Right lobe of liver (tissue), 6 donors: ENCODE measurements at regions not wholly inside any gene's neighbourhood (a gene's known extent, or its start where the extent isn't known, plus 50 kb on each side); places are given as distances from the start of the nearest gene placed in this dataset.

Experiments
- ATAC-seq, 4 donors: fragments of 200-7000 bp; cut with Tn5 transposase; one replicate each; pipeline ENCODE4 v1.9.1; 2020; ENCODE audit warnings: mild to moderate bottlenecking in 4 of 4, moderate library complexity in 4 of 4
- DNase-seq, 3 donors: peaks; one replicate each; pipeline ENCODE4 v3.0.0-alpha.2; 2020
- H3K27ac ChIP-seq, 3 donors: fragments of 200-600 bp; one replicate each; pipeline ENCODE4 v1.8.0; 2022
- H3K27me3 ChIP-seq, 2 donors: fragments of 200-600 bp; one replicate each; pipeline ENCODE4 v1.8.0; 2022
- H3K36me3 ChIP-seq, 4 donors: fragments of 200-600 bp; sonication (generic) in 1 of 4; one replicate each; pipeline versions ENCODE4 v1.5.1 to v1.8.0; 2017 to 2022; ENCODE audit warnings: control low read depth in 1 of 4
- H3K4me1 ChIP-seq, 4 donors: fragments of 200-600 bp; sonication (generic) in 1 of 4; one replicate each; pipeline versions ENCODE4 v1.5.1 to v1.8.0; 2017 to 2022; ENCODE audit warnings: control low read depth in 1 of 4
- H3K4me3 ChIP-seq, 3 donors: fragments of 200-600 bp; one replicate each; pipeline ENCODE4 v1.8.0; 2022
- H3K9me3 ChIP-seq, 4 donors: fragments of 200-600 bp; sonication (generic) in 1 of 4; one replicate each; pipeline versions ENCODE4 v1.5.1 to v1.8.0; 2017 to 2022; ENCODE audit warnings: control low read depth in 1 of 4
- POLR2A ChIP-seq: fragments of 450-650 bp; IDR thresholded peaks from one replicate; pipeline ENCODE4 v1.6.1; 2017; ENCODE audit warnings: antibody characterized with exemption, mild to moderate bottlenecking
- WGBS: methylation state at CpG from one replicate; pipeline ENCODE4 v1.1.6; 2018; ENCODE audit warnings: low coverage, low lambda C conversion rate; ENCODE audit not compliant: insufficient coverage; ENCODE audit errors: missing lambda C conversion rate; 5-methylcytosine and 5-hydroxymethylcytosine counted together
- intact Hi-C, 2 donors: fragments of 100-400 bp; cut with DNase I; formaldehyde crosslinking; loops; one replicate each; pipeline versions ENCODE4 v1.11.2 to v1.14.1; 2022
- TF ChIP-seq, protein P1 (sequence below), 4 donors: fragments of 200-600 bp in 3 of 4; fragments of 450-650 bp in 1 of 4; IDR thresholded peaks; one replicate each; pipeline versions ENCODE4 v1.5.1 to v1.8.0; 2016 to 2022; ENCODE audit warnings: antibody characterized with exemption in 4 of 4, mild to moderate bottlenecking in 2 of 4
- donor health status: DM: no; HTN: yes; CAD: no.
- donor health status: DM: no; HTN: no; CAD: no.
- donor health status: DM: no; HTN: no; CAD: no.
- donor health status: DM: no; HTN: yes; CAD: no.
- donor health status: DM: no; HTN: yes; CAD: no.

DNA sequence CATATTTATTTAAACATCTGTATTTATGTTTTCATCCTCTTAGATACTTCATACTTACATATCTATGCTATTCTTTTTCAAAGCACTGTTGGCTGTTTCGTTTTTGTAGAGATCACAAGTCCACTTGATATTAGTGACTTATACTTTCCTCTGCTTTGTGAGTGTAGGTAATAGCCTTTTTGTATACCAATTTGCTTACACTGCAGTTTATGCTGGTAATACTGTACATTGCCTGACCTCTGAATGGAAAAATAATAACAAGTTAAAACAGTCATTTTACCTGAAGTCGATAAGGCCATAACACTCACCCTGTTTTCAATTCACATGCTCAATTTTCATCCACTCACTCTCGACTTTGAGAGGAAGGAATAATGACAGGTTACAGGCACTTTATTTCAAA is 89.9 kb upstream of the NANOGP8 start:
- ATAC-seq (no peak), DNase-seq (no peak)
- H3K27me3 ChIP-seq, result no peaks in the 10 kb centered on the region
- no peaks in the 10 kb centered on the region for H3K9me3 ChIP-seq
- WGBS, result 70% methylated on average over 3 of the region's 3 CpGs
- no peaks in the 10 kb centered on the region for H3K36me3 ChIP-seq
- H3K4me1 ChIP-seq, result no peaks in the 10 kb centered on the region
- H3K4me3 ChIP-seq, result no peak overlapping the region
- H3K27ac ChIP-seq, result no peak overlapping the region
- intact Hi-C loops, result no loop called here
- TF ChIP-seq, protein P1, sequence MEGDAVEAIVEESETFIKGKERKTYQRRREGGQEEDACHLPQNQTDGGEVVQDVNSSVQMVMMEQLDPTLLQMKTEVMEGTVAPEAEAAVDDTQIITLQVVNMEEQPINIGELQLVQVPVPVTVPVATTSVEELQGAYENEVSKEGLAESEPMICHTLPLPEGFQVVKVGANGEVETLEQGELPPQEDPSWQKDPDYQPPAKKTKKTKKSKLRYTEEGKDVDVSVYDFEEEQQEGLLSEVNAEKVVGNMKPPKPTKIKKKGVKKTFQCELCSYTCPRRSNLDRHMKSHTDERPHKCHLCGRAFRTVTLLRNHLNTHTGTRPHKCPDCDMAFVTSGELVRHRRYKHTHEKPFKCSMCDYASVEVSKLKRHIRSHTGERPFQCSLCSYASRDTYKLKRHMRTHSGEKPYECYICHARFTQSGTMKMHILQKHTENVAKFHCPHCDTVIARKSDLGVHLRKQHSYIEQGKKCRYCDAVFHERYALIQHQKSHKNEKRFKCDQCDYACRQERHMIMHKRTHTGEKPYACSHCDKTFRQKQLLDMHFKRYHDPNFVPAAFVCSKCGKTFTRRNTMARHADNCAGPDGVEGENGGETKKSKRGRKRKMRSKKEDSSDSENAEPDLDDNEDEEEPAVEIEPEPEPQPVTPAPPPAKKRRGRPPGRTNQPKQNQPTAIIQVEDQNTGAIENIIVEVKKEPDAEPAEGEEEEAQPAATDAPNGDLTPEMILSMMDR (IDR thresholded peaks at IDR 0.05), result no peak
- TF ChIP-seq POLR2A, result no peak

- TF ChIP-seq POLR2A, result no peak
- TF ChIP-seq, protein P1 (IDR thresholded peaks at IDR 0.05), result no peak
- ATAC-seq (no peak), DNase-seq (no peak)
- Histone ChIP-seq H3K27me3 (no peaks in the 10 kb centered on the region), H3K4me1 (no peaks in the 10 kb centered on the region), H3K4me3 (no peak overlapping the region), H3K9me3 (no peaks in the 10 kb centered on the region), H3K27ac (no peak overlapping the region), H3K36me3 (no peaks in the 10 kb centered on the region)
- WGBS, result 68% methylated on average over 4 of the region's 4 CpGs
- intact Hi-C loops, result no loop called here
Measured at GRCh38 chr15:35173444-35174118, 88.5 kb upstream of the NANOGP8 start.

DNA sequence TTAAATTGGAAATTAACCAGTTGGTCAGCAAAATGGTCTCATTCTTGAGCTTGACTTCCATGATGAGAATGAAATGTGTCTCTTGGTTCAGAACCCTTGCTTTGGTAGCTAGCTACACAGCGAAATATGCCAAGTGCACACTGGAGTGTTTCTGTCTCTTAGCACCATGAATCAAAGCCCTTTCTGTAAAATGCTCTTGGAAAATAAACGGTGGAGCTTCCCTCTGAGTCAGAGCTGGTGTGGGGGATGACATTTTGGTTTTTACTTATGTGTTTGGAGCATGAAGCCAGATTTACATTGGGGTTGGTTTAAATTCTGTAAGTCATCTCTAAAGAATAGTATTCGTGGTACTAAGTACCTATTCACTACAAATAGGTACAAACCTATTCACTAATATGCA is 85.1 kb upstream of the NANOGP8 start:
- Histone ChIP-seq H3K36me3 (no peaks in the 10 kb centered on the region), H3K27me3 (no peaks in the 10 kb centered on the region), H3K9me3 (no peaks in the 10 kb centered on the region), H3K4me1 (no peaks in the 10 kb centered on the region), H3K27ac (no peak overlapping the region), H3K4me3 (no peak overlapping the region)
- no peak for ATAC-seq
- TF ChIP-seq, protein P1 (IDR thresholded peaks at IDR 0.05), result no peak
- no peak for TF ChIP-seq POLR2A
- intact Hi-C loops, result no loop called here
- DNase-seq, result no peak
- WGBS, result 38% methylated on average over 2 of the region's 3 CpGs

- Histone ChIP-seq H3K4me3 (no peak overlapping the region), H3K27ac (no peak overlapping the region), H3K36me3 (no peaks in the 10 kb centered on the region), H3K4me1 (no peaks in the 10 kb centered on the region), H3K27me3 (no peaks in the 10 kb centered on the region), H3K9me3 (no peaks in the 10 kb centered on the region)
- no peak for ATAC-seq
- TF ChIP-seq POLR2A, result no peak
- TF ChIP-seq, protein P1 (IDR thresholded peaks at IDR 0.05), result no peak
- 49% methylated on average over 4 of the region's 4 CpGs for WGBS
- DNase-seq, result no peak
- intact Hi-C loops, result no loop called here
Measured at GRCh38 chr15:35168464-35168863, 83.4 kb upstream of the NANOGP8 start.

DNA sequence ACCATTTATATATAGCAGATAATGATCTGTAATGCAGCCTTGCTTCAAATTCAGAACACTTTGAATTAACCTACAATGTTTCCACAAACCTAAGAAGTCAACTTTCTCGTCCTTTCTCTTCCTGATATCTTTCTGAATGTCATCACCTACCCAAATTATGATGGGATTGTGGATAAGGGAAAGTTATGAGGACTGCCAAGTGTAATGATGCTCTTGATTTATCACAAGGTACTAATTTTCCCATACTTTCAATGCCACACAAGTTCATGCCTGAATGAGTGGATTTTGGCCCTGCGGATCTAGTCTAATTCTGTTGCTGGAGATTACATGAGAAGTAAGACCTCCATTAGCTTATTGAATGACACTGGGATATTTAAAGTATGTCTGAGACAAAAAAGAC is 82.6 kb upstream of the NANOGP8 start:
- intact Hi-C loops, result no loop called here
- Histone ChIP-seq H3K27ac (no peak overlapping the region), H3K4me3 (no peak overlapping the region), H3K27me3 (no peaks in the 10 kb centered on the region), H3K4me1 (no peaks in the 10 kb centered on the region), H3K36me3 (no peaks in the 10 kb centered on the region), H3K9me3 (no peaks in the 10 kb centered on the region)
- whole genome bisulfite sequencing, result 88% methylated on average over 2 of the region's 2 CpGs
- ATAC-seq (no peak), DNase-seq (no peak)
- TF ChIP-seq, protein P1 (IDR thresholded peaks at IDR 0.05), result no peak
- no peak for TF ChIP-seq POLR2A
